ENCODE measurements at regions not wholly inside any gene's neighbourhood (a gene's known extent, or its start where the extent isn't known, plus 50 kb on each side); places are given as distances from the start of the nearest gene placed in this dataset.

DNA sequence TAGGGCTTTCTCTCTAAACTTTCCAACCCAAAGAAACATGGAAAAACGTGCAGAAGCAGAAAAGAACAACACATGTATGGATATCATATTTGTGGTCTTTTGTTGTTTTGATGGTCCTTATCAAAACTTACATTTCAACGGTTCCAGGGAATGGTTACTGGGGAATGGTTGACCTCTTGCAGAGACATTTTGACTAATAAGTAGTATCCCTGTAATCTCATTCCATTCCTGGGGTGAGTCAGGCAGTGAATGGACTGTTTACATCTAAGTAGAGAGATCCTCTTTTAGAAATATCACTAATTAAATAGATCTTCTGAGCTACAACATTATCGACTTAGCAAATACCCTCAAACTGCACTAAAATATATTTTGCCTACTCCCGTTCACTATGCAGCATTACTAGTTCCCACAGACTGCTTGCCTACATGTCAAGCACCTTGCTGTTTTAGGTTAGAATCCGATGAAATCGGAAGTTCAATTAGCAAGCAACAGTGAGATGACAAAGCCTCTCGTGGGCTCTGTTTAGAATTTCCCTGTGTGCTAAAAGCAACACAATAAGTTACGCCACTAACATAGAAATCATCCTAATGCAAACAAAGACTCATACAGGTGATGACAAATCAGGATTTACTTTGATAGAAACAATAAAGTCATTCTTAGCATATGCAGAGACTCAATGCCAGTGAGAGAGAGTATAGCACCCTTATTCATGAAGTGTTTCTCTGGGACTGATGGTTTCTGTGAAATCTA is 797.7 kb upstream of the ARGLU1 start:
- no peaks in the 10 kb centered on the region for H3K36me3 Mint-ChIP-seq (ENCODE audit: low read depth)
- H3K27me3 Mint-ChIP-seq: no peaks in the 10 kb centered on the region
- H3K4me1 Mint-ChIP-seq: no peaks in the 10 kb centered on the region
- H3K9me3 Mint-ChIP-seq: no peaks in the 10 kb centered on the region
- H3K27ac Mint-ChIP-seq: no peak overlapping the region
- no peak overlapping the region for H3K4me3 Mint-ChIP-seq
- ChIA-PET CTCF (no interaction called here), POLR2A (no interaction called here)
- no peak for DNase-seq

DNA sequence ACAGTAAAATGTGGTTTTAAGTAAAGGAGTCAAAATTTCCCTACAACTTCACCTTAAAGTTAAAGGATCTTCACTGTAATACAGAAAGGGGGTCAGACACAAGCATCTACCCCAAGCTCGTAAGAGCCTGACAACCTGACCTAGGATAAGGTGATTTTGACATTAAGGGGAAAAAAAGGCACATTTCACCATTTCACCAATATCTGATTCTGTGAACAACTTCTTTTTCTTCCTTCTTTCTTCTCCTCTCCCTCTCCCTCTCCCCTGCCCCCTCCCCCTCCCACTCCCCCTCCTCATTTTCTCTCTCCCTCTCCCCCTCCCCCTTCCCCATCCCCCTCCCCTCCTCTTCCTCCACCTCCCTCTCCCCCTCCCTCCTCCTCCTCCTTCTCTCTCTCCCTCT is 796.7 kb upstream of the ARGLU1 start:
- Mint-ChIP-seq H3K36me3 (ENCODE audit: low read depth) (no peaks in the 10 kb centered on the region), H3K4me1 (no peaks in the 10 kb centered on the region), H3K27me3 (no peaks in the 10 kb centered on the region), H3K9me3 (no peaks in the 10 kb centered on the region), H3K27ac (no peak overlapping the region), H3K4me3 (no peak overlapping the region)
- POLR2A ChIA-PET: no interaction called here
- no peak for DNase-seq
- CTCF ChIA-PET: no interaction called here

DNA sequence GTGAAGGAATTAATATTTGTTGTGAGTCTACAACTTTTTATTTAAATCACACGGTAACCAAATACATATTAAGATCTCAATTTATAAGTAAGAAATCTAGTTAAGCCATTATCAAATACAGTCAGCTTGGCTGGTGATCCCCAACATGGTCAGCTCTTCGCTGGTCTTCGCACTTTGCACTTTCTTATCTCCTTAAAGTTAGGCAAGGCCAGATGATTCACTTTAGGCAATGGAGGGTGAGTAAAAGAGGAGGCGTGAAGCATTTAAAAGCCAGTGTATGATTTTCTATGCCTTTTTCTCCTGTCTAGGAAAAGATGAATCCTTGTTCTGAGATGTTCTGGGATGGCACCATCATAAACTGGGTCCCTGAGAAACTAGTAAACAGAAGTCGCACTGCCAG is 793.7 kb upstream of the ARGLU1 start:
- no peaks in the 10 kb centered on the region for H3K9me3 Mint-ChIP-seq
- no peak overlapping the region for H3K4me3 Mint-ChIP-seq
- DNase-seq: no peak
- CTCF ChIA-PET: no interaction called here
- no peaks in the 10 kb centered on the region for H3K36me3 Mint-ChIP-seq (ENCODE audit: low read depth)
- POLR2A ChIA-PET: no interaction called here
- no peak overlapping the region for H3K27ac Mint-ChIP-seq
- no peaks in the 10 kb centered on the region for H3K27me3 Mint-ChIP-seq
- H3K4me1 Mint-ChIP-seq: no peaks in the 10 kb centered on the region

DNA sequence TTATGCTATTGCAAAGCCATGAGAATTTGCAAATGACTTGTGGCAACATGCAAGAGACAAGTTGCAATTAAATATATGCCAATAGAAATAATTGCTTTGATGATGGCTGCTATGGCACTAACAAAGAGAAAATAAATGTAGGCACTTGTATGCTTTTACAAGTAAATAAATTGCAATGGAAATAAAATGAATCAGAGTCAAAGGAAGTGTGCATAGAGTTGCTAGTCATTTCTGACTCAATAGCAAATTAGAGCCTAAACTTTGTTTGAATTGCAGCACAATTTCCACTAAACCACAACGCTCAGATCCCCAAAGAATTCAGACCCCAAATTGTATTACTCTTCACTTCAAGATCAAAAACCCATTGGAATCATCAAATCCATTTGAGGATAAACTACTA is 792.1 kb upstream of the ARGLU1 start:
- no peaks in the 10 kb centered on the region for H3K36me3 Mint-ChIP-seq (ENCODE audit: low read depth)
- H3K27ac Mint-ChIP-seq: no peak overlapping the region
- ChIA-PET CTCF (no interaction called here), POLR2A (no interaction called here)
- no peak overlapping the region for H3K4me3 Mint-ChIP-seq
- DNase-seq: no peak
- no peaks in the 10 kb centered on the region for H3K27me3 Mint-ChIP-seq
- H3K4me1 Mint-ChIP-seq: no peaks in the 10 kb centered on the region
- H3K9me3 Mint-ChIP-seq: no peaks in the 10 kb centered on the region

DNA sequence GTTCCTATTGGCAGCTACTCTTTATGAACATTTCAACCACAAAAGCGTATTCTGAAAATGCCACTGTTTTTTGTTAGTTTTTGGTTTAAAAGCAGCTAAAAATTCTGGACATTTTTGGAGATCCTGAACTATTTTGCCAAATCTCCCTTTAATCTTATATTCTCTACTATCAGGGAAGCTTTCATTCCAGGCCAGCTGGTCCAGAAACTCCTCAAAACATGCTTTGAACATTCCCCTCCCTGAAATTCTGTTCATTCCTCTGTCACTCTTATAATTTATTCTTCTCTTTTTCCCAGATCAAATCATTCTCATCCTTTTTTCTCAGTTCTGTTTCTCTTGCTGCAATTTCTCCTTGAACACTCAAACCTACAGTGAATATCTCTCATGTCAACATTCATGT is 790.9 kb upstream of the ARGLU1 start:
- Mint-ChIP-seq H3K27me3 (no peaks in the 10 kb centered on the region), H3K9me3 (no peaks in the 10 kb centered on the region), H3K27ac (no peak overlapping the region), H3K36me3 (ENCODE audit: low read depth) (no peaks in the 10 kb centered on the region), H3K4me3 (no peak overlapping the region), H3K4me1 (no peaks in the 10 kb centered on the region)
- DNase-seq: no peak
- CTCF ChIA-PET: no interaction called here
- POLR2A ChIA-PET: no interaction called here

DNA sequence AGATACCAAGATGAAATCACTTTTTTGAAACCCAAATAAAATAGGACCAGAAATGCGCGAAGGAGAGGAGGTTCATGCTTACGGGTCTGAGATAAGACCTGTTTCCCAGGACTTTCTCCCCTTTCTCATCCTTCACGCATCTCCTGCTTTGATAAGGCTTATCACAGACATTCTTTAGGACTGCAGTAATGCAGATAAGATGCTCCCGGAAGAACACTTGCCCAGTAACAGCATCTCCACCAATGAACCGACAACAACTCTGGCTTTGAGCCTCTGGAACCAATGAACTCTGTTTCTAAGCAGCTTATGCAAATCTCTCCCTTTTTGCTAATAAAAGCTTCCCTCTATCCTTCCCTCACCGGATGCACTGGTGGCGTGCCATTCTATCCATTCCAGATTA is 783.4 kb upstream of the ARGLU1 start:
- CTCF ChIA-PET: no interaction called here
- H3K27me3 Mint-ChIP-seq: no peaks in the 10 kb centered on the region
- no peak overlapping the region for H3K27ac Mint-ChIP-seq
- no peak for DNase-seq
- no peaks in the 10 kb centered on the region for H3K36me3 Mint-ChIP-seq (ENCODE audit: low read depth)
- POLR2A ChIA-PET: no interaction called here
- no peak overlapping the region for H3K4me3 Mint-ChIP-seq
- peaks cover 2% of the 10 kb centered on the region for H3K9me3 Mint-ChIP-seq
- H3K4me1 Mint-ChIP-seq: no peaks in the 10 kb centered on the region

DNA sequence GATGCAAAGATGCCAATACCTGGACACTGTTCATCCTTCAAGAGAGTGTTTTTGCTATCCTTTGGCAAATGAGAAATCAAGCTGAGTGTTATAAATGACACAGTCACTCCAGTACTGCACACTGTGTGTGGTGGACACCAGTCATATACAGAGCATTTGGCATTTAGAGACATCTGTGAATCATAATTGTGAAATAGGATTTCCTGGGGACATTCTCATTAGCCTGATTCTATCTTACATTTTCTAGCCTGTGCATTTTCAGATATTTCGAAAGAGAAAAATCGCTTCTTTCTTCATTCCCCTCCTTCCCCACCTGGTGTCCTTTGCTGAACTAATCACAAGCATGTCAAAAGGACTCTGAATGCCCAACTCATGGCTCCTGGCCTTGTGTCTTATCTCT is 781.0 kb upstream of the ARGLU1 start:
- Mint-ChIP-seq H3K36me3 (ENCODE audit: low read depth) (no peaks in the 10 kb centered on the region), H3K27ac (no peak overlapping the region), H3K4me1 (no peaks in the 10 kb centered on the region), H3K4me3 (no peak overlapping the region), H3K27me3 (no peaks in the 10 kb centered on the region), H3K9me3 (peaks cover 2% of the 10 kb centered on the region)
- CTCF ChIA-PET: no interaction called here
- POLR2A ChIA-PET: no interaction called here
- DNase-seq: no peak

DNA sequence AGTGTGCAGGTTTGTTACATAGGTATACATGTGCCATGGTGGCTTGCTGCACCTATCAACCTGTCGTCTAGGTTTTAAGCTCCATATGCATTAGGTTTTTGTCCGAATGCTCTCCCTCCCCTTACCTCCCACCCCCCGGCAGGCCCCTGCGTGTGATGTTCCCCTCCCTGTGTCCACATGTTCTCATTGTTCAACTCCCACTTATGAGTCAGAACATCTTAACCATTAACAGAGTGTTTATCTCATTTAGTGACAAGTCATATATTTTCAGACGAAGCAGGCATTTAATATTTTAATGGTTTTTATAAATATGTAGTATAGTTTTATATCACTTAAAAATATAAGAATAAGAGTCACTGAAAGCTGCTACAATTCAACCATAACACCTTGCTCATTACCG is 780.5 kb upstream of the ARGLU1 start:
- DNase-seq: no peak
- no peak overlapping the region for H3K4me3 Mint-ChIP-seq
- CTCF ChIA-PET: no interaction called here
- POLR2A ChIA-PET: no interaction called here
- no peaks in the 10 kb centered on the region for H3K36me3 Mint-ChIP-seq (ENCODE audit: low read depth)
- no peaks in the 10 kb centered on the region for H3K4me1 Mint-ChIP-seq
- no peaks in the 10 kb centered on the region for H3K27me3 Mint-ChIP-seq
- no peak overlapping the region for H3K27ac Mint-ChIP-seq
- peaks cover 2% of the 10 kb centered on the region for H3K9me3 Mint-ChIP-seq

DNA sequence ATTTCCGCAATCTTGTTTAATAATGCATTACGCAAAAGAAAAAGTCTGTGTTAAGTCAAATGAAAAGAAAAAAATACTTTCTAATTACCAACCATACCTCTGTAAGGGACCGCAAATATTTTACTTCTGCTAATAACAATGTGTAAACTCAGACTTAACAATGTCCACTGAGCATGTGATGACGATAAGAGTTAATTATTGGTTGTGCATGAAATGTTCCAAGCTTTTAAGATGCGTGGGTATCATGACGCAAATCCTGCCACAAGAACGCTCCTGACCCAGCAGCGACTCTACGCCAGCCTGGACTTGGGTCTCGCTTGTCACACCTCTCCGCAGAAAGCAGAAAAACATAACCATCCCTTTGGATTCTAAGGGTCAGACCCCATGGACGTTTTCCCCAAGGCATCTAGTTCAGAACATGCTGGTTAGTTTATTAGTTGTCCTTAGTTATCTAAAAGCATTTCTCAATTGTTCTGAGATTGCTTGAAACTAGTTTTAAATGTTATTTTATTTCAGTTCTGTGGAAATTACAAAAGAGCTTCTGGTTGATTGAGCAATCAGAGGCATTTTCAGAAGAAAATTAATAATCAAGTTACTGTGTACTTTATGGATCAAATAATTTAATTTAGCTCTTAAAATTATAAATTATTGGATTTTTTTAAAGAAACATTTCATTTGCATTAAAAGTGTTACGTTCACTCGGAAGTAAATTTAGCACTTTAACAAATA is 779.9 kb upstream of the ARGLU1 start:
- Mint-ChIP-seq H3K4me1 (no peaks in the 10 kb centered on the region), H3K9me3 (no peaks in the 10 kb centered on the region), H3K36me3 (ENCODE audit: low read depth) (no peaks in the 10 kb centered on the region), H3K27me3 (no peaks in the 10 kb centered on the region), H3K27ac (no peak overlapping the region), H3K4me3 (no peak overlapping the region)
- ChIA-PET POLR2A (no interaction called here), CTCF (no interaction called here)
- DNase-seq: no peak

DNA sequence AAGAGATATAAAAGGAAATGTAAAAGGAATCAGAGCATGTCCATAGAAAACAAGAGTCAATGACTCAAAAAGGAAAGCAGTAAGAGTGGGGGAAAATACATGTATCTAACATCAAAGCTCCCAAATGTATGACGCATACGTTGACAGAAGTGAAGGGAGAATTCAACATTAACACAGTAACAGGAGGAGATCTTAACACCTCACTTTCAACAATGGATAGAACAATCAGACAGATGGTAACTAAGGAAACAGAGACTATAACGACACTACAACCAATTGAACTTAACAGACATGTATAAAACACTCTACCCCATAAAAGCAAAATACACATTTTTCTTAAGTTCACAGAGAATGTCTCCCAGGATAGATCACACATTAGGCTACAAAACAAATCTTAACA is 774.8 kb upstream of the ARGLU1 start:
- Mint-ChIP-seq H3K4me3 (no peak overlapping the region), H3K36me3 (ENCODE audit: low read depth) (no peaks in the 10 kb centered on the region), H3K9me3 (no peaks in the 10 kb centered on the region), H3K27ac (no peak overlapping the region), H3K4me1 (no peaks in the 10 kb centered on the region), H3K27me3 (no peaks in the 10 kb centered on the region)
- CTCF ChIA-PET: no interaction called here
- no peak for DNase-seq
- POLR2A ChIA-PET: no interaction called here

DNA sequence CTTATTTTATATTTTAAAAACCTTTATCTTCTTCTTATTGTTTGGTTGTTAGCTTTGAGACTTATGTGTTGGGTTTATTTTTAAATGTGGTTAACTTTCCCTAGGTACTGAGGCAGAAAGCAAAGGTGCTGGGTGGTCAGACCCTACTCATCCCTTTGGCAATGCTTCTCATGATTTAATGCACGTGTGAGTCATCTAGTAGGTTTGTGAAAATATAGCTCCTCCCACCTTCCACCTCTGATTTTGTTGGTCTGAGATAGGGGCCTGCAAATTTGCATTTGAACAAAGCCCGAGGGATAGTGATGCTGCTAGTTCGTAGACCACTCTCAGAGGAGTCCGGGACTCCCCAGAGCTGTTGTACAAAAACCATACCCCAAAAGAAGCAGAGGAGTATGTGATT is 771.3 kb upstream of the ARGLU1 start:
- no peaks in the 10 kb centered on the region for H3K9me3 Mint-ChIP-seq
- H3K27me3 Mint-ChIP-seq: no peaks in the 10 kb centered on the region
- no peak overlapping the region for H3K27ac Mint-ChIP-seq
- H3K36me3 Mint-ChIP-seq (ENCODE audit: low read depth): no peaks in the 10 kb centered on the region
- ChIA-PET POLR2A (no interaction called here), CTCF (no interaction called here)
- DNase-seq: no peak
- H3K4me3 Mint-ChIP-seq: no peak overlapping the region
- no peaks in the 10 kb centered on the region for H3K4me1 Mint-ChIP-seq

DNA sequence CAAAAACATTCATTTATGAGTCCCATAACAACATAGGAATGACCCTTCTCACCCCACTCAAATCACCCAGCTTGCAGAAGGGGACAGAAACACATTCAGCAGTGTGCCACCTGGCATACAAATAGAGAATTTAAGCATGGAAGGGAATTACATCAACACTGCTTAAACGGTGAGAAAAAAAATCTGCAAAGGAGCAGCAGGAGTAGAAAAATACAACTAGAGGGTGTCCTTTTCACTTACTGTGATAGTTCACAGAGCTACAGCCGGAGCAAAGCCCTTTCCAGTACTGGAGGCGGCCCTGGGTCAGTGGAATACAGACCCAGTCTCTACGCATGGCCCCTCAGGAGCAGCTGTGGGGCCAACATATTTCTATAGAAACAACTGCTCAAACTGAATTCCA is 764.3 kb upstream of the ARGLU1 start:
- CTCF ChIA-PET: no interaction called here
- Mint-ChIP-seq H3K4me3 (no peak overlapping the region), H3K9me3 (no peaks in the 10 kb centered on the region), H3K36me3 (ENCODE audit: low read depth) (no peaks in the 10 kb centered on the region), H3K4me1 (no peaks in the 10 kb centered on the region), H3K27me3 (no peaks in the 10 kb centered on the region), H3K27ac (no peak overlapping the region)
- POLR2A ChIA-PET: no interaction called here
- no peak for DNase-seq

DNA sequence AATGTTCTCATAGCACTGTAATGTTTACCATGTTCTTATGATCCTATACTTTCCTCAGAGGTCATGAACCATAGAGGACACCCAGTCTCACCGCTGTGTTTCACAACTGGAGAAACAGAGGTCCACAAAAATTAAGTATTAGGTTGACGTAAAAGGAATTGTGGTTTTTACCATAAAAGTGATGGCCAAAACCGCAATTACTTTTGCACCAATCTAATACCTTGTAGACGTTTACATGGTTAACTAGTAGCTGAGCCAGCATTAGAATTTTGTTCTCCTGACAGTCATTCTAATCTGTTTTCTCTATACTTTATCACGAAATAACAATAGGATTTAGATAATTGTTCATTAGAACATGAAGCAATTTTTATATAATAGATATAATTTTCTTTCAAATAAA is 763.4 kb upstream of the ARGLU1 start:
- CTCF ChIA-PET: no interaction called here
- DNase-seq: no peak
- no peaks in the 10 kb centered on the region for H3K36me3 Mint-ChIP-seq (ENCODE audit: low read depth)
- POLR2A ChIA-PET: no interaction called here
- H3K4me3 Mint-ChIP-seq: no peak overlapping the region
- H3K9me3 Mint-ChIP-seq: no peaks in the 10 kb centered on the region
- H3K27ac Mint-ChIP-seq: no peak overlapping the region
- no peaks in the 10 kb centered on the region for H3K27me3 Mint-ChIP-seq
- H3K4me1 Mint-ChIP-seq: no peaks in the 10 kb centered on the region

DNA sequence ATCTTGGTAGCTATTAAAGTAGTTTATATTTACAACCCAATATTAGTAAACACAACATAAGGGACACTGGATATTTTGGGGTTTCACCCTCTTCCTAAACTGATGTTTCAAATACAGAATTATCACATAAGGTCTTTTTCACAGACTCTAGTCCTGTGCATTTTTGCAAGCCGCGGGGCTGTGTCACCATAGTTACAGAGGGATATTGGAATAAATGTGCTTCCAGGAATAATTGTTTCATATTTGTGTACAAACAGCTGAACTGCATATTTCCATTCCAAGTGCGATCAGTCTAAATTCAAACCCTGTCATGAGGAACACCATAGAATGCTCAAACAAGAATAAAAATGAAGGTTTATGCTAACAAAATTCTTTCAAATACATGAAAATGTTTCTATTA is 762.5 kb upstream of the ARGLU1 start:
- Mint-ChIP-seq H3K9me3 (no peaks in the 10 kb centered on the region), H3K36me3 (ENCODE audit: low read depth) (no peaks in the 10 kb centered on the region), H3K4me3 (no peak overlapping the region), H3K27ac (no peak overlapping the region), H3K4me1 (no peaks in the 10 kb centered on the region), H3K27me3 (no peaks in the 10 kb centered on the region)
- ChIA-PET CTCF (interaction anchor here (0.7 kb wide), 1 partner anchor 603 kb away, joined by 3 read pairs; no protein-coding TSS in a partner anchor), POLR2A (no interaction called here)
- DNase-seq: no peak
